Peyer's patch (tissue), 4 donors: ENCODE measurements at regions not wholly inside any gene's neighbourhood (a gene's known extent, or its start where the extent isn't known, plus 50 kb on each side); places are given as distances from the start of the nearest gene placed in this dataset.

Experiments
- CTCF ChIP-seq, 6 experiments: fragments of 450-650 bp in 4 of 6; fragments of 200-600 bp in 2 of 6; sonication (generic) in 1 of 6; IDR thresholded peaks; one replicate each; pipeline ENCODE4 v1.5.1; 2017 to 2019; ENCODE audit warnings: antibody characterized with exemption in 6 of 6, mild to moderate bottlenecking in 3 of 6, moderate library complexity in 1 of 6
- POLR2A ChIP-seq, 2 donors: fragments of 450-650 bp; IDR thresholded peaks; one replicate each; pipeline ENCODE4 v1.5.1; 2017; ENCODE audit warnings: antibody characterized with exemption in 2 of 2, mild to moderate bottlenecking in 2 of 2, moderate library complexity in 2 of 2

DNA sequence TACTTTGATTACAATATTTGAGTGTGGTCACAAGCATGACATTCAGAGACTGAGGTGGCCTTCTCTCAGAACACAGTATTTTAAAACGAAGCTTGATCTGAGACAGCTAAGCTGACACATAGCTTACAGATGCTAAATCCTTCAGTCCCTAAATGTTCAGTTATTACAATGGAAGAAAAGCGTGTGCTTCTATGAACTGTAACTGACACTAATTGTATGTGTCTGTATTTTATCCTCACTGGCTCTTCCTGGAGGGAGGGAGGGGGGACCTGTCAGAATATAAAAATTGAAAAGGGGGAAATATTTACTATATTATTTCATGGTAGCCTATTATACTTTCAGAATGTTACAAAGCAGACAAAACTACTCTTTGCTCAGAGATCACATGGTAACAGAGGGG, 340.2 kb downstream of the FIGN start:
- no peak for TF ChIP-seq CTCF (IDR thresholded peaks at IDR 0.05)
- no peak for TF ChIP-seq POLR2A (IDR thresholded peaks at IDR 0.05)
